ENCODE measurements at regions not wholly inside any gene's neighbourhood (a gene's known extent, or its start where the extent isn't known, plus 50 kb on each side); places are given as distances from the start of the nearest gene placed in this dataset.

- H3K36me3 ChIP-seq, result no peaks in the 10 kb centered on the region
- no peaks in the 10 kb centered on the region for H3K9me3 ChIP-seq
- no peaks in the 10 kb centered on the region for H3K4me1 ChIP-seq
- no peak for DNase-seq
- H3K27me3 ChIP-seq, result peaks cover 5% of the 10 kb centered on the region; the same call in 1 of the 2 replicates
- no peak for TF ChIP-seq CTCF (IDR thresholded peaks at IDR 0.05; ENCODE audit: low read depth, low read length)
- no peak overlapping the region for H3K4me3 ChIP-seq (ENCODE audit: low read depth, low read length)
Observed at GRCh38 chr5:36447776-36448175, 146.1 kb upstream of the RANBP3L start.

GRCh38 chr5:36450229-36451014 is 148.7 kb upstream of the RANBP3L start:
- no peak for DNase-seq
- no peaks in the 10 kb centered on the region for H3K4me1 ChIP-seq
- TF ChIP-seq CTCF (IDR thresholded peaks at IDR 0.05; ENCODE audit: low read depth, low read length), result no peak

GRCh38 chr5:36452424-36453006 is 150.8 kb upstream of the RANBP3L start:
- no peaks in the 10 kb centered on the region for H3K4me1 ChIP-seq
- no peak for TF ChIP-seq CTCF (IDR thresholded peaks at IDR 0.05; ENCODE audit: low read depth, low read length)
- H3K9me3 ChIP-seq, result no peaks in the 10 kb centered on the region
- H3K27me3 ChIP-seq, result peaks cover 9% of the 10 kb centered on the region; the same call in 1 of the 2 replicates
- H3K36me3 ChIP-seq, result no peaks in the 10 kb centered on the region
- DNase-seq, result no peak
- no peak overlapping the region for H3K4me3 ChIP-seq (ENCODE audit: low read depth, low read length)

More at GRCh38 chr5:36450229-36451014, 148.7 kb upstream of the RANBP3L start:
- no peaks in the 10 kb centered on the region for H3K9me3 ChIP-seq
- H3K27me3 ChIP-seq, result peaks cover 9% of the 10 kb centered on the region; the same call in 1 of the 2 replicates
- H3K36me3 ChIP-seq, result no peaks in the 10 kb centered on the region
- H3K4me3 ChIP-seq (ENCODE audit: low read depth, low read length), result no peak overlapping the region

GRCh38 chr5:36457511-36458270 is 148.7 kb upstream of the SLC1A3 start:
- no peak overlapping the region for H3K4me3 ChIP-seq (ENCODE audit: low read depth, low read length)
- H3K27me3 ChIP-seq, result peaks cover 3% of the 10 kb centered on the region; the same call in 1 of the 2 replicates
- TF ChIP-seq CTCF (IDR thresholded peaks at IDR 0.05; ENCODE audit: low read depth, low read length), result no peak
- no peak for DNase-seq
- H3K4me1 ChIP-seq, result no peaks in the 10 kb centered on the region
- no peaks in the 10 kb centered on the region for H3K9me3 ChIP-seq
- H3K36me3 ChIP-seq, result no peaks in the 10 kb centered on the region

- no peaks in the 10 kb centered on the region for H3K36me3 ChIP-seq
- no peak overlapping the region for H3K4me3 ChIP-seq (ENCODE audit: low read depth, low read length)
- TF ChIP-seq CTCF (IDR thresholded peaks at IDR 0.05; ENCODE audit: low read depth, low read length), result no peak
- no peaks in the 10 kb centered on the region for H3K9me3 ChIP-seq
- no peaks in the 10 kb centered on the region for H3K4me1 ChIP-seq
- no peak for DNase-seq
- no peaks in the 10 kb centered on the region for H3K27me3 ChIP-seq
Observed at GRCh38 chr5:36458746-36459145, 147.7 kb upstream of the SLC1A3 start.

Data from BE2C (cell line).